ACC112 (cell line): ENCODE measurements at regions not wholly inside any gene's neighbourhood (a gene's known extent, or its start where the extent isn't known, plus 50 kb on each side); places are given as distances from the start of the nearest gene placed in this dataset.
A peak's percentile ranks its signal among the peaks of the same experiment; 100 is the strongest.

Source experiments
- H2AFZ ChIP-seq: fragments of 200-600 bp; sonication (generic); one replicate; pipeline ENCODE4 v1.6.0; 2017; ENCODE audit warnings: antibody characterized with exemption, low read length; ENCODE audit not compliant: unreplicated experiment
- H3K27ac ChIP-seq: fragments of 200-600 bp; sonication (generic); 2 replicates; pipeline ENCODE4 v1.5.1; 2014; ENCODE audit warnings: low read depth, mild to moderate bottlenecking, antibody characterized with exemption, low read length, moderate library complexity
- H3K27me3 ChIP-seq: fragments of 200-600 bp; sonication (generic); 2 replicates; pipeline ENCODE4 v1.6.1; 2014; ENCODE audit warnings: mild to moderate bottlenecking, antibody characterized with exemption, low read length, moderate library complexity, mixed read lengths; ENCODE audit not compliant: insufficient read depth
- H3K36me3 ChIP-seq: fragments of 200-600 bp; sonication (generic); 2 replicates; pipeline ENCODE4 v1.6.1; 2016; ENCODE audit warnings: mild to moderate bottlenecking, antibody characterized with exemption, low read length, moderate library complexity, mixed read lengths; ENCODE audit not compliant: insufficient read depth
- H3K4me1 ChIP-seq: fragments of 200-600 bp; sonication (generic); one replicate; pipeline ENCODE4 v1.6.1; 2016; ENCODE audit warnings: low read length, mixed read lengths; ENCODE audit not compliant: insufficient read depth, unreplicated experiment, control insufficient read depth
- H3K4me3 ChIP-seq: fragments of 200-600 bp; sonication (generic); 2 replicates; pipeline ENCODE4 v1.5.1; 2014; ENCODE audit warnings: mild to moderate bottlenecking, low read depth, low read length
- H3K79me2 ChIP-seq: fragments of 200-600 bp; sonication (generic); one replicate; pipeline ENCODE4 v1.6.0; 2016; ENCODE audit warnings: low read length; ENCODE audit not compliant: control insufficient read depth, unreplicated experiment, insufficient read depth

GRCh38 chr2:42964439-42965083 lies 172.2 kb upstream of the HAAO start:
- Histone ChIP-seq H3K36me3 (no peaks in the 10 kb centered on the region), H3K27ac (peak overlapping the region; percentile 62), H3K4me3 (no peak overlapping the region), H2AFZ (no peak overlapping the region), H3K27me3 (no peaks in the 10 kb centered on the region), H3K4me1 (peaks cover 70% of the 10 kb centered on the region), H3K79me2 (no peaks in the 10 kb centered on the region)

GRCh38 chr2:42963452-42964068 lies 171.2 kb upstream of the HAAO start:
- H3K27ac ChIP-seq, result no peak overlapping the region
- H3K4me3 ChIP-seq, result no peak overlapping the region
- H3K27me3 ChIP-seq, result no peaks in the 10 kb centered on the region
- peaks cover 70% of the 10 kb centered on the region for H3K4me1 ChIP-seq
- no peaks in the 10 kb centered on the region for H3K36me3 ChIP-seq
- H2AFZ ChIP-seq, result no peak overlapping the region
- H3K79me2 ChIP-seq, result no peaks in the 10 kb centered on the region

- Histone ChIP-seq H3K27me3 (no peaks in the 10 kb centered on the region), H3K4me1 (peaks cover 64% of the 10 kb centered on the region), H3K79me2 (no peaks in the 10 kb centered on the region), H3K4me3 (no peak overlapping the region), H2AFZ (no peak overlapping the region), H3K36me3 (no peaks in the 10 kb centered on the region), H3K27ac (no peak overlapping the region)
These were observed 170.1 kb upstream of the HAAO start for GRCh38 chr2:42962508-42962953.

GRCh38 chr2:42961961-42962360 lies 169.6 kb upstream of the HAAO start:
- peaks cover 67% of the 10 kb centered on the region for H3K4me1 ChIP-seq
- H2AFZ ChIP-seq, result no peak overlapping the region
- H3K27ac ChIP-seq, result no peak overlapping the region

GRCh38 chr2:42961385-42961811 lies 169.0 kb upstream of the HAAO start:
- Histone ChIP-seq H3K27ac (no peak overlapping the region), H3K4me3 (no peak overlapping the region), H2AFZ (no peak overlapping the region), H3K27me3 (no peaks in the 10 kb centered on the region), H3K79me2 (no peaks in the 10 kb centered on the region), H3K36me3 (no peaks in the 10 kb centered on the region), H3K4me1 (peaks cover 68% of the 10 kb centered on the region)

More at GRCh38 chr2:42961961-42962360, 169.6 kb upstream of the HAAO start:
- no peaks in the 10 kb centered on the region for H3K36me3 ChIP-seq
- no peaks in the 10 kb centered on the region for H3K79me2 ChIP-seq
- H3K27me3 ChIP-seq, result no peaks in the 10 kb centered on the region
- no peak overlapping the region for H3K4me3 ChIP-seq

GRCh38 chr2:42960842-42961180 lies 168.4 kb upstream of the HAAO start:
- Histone ChIP-seq H2AFZ (no peak overlapping the region), H3K4me1 (peaks cover 66% of the 10 kb centered on the region), H3K27ac (peak overlapping the region; percentile 68; the same call in 1 of the 2 replicates), H3K27me3 (no peaks in the 10 kb centered on the region), H3K36me3 (no peaks in the 10 kb centered on the region), H3K4me3 (no peak overlapping the region), H3K79me2 (no peaks in the 10 kb centered on the region)

- Histone ChIP-seq H3K79me2 (no peaks in the 10 kb centered on the region), H3K4me3 (no peak overlapping the region), H3K4me1 (peaks cover 60% of the 10 kb centered on the region), H3K27me3 (no peaks in the 10 kb centered on the region), H2AFZ (no peak overlapping the region), H3K27ac (peak overlapping the region; percentile 68), H3K36me3 (no peaks in the 10 kb centered on the region)
These were observed 167.8 kb upstream of the HAAO start for GRCh38 chr2:42960002-42960841.

- no peaks in the 10 kb centered on the region for H3K27me3 ChIP-seq
- no peaks in the 10 kb centered on the region for H3K36me3 ChIP-seq
- H3K79me2 ChIP-seq, result no peaks in the 10 kb centered on the region
- peak overlapping the region; percentile 63 for H2AFZ ChIP-seq
- no peak overlapping the region for H3K4me3 ChIP-seq
- H3K4me1 ChIP-seq, result peaks cover 58% of the 10 kb centered on the region
- H3K27ac ChIP-seq, result peak overlapping the region; percentile 68
These were observed 167.0 kb upstream of the HAAO start for GRCh38 chr2:42959234-42960001.

- Histone ChIP-seq H3K4me1 (peaks cover 58% of the 10 kb centered on the region), H3K27me3 (no peaks in the 10 kb centered on the region), H3K27ac (peak overlapping the region; percentile 68), H3K4me3 (no peak overlapping the region), H2AFZ (peak overlapping the region; percentile 63), H3K79me2 (no peaks in the 10 kb centered on the region), H3K36me3 (no peaks in the 10 kb centered on the region)
These were observed 166.4 kb upstream of the HAAO start for GRCh38 chr2:42958741-42959233.

GRCh38 chr2:42957861-42958301 lies 165.5 kb upstream of the HAAO start:
- H3K4me3 ChIP-seq, result no peak overlapping the region
- H3K36me3 ChIP-seq, result no peaks in the 10 kb centered on the region
- peaks cover 50% of the 10 kb centered on the region for H3K4me1 ChIP-seq
- no peak overlapping the region for H2AFZ ChIP-seq
- H3K79me2 ChIP-seq, result no peaks in the 10 kb centered on the region
- H3K27me3 ChIP-seq, result no peaks in the 10 kb centered on the region
- no peak overlapping the region for H3K27ac ChIP-seq
